PFSK-1 (cell line): ENCODE measurements at regions not wholly inside any gene's neighbourhood (a gene's known extent, or its start where the extent isn't known, plus 50 kb on each side); places are given as distances from the start of the nearest gene placed in this dataset.

ENCODE experiments used
- FOXP2 ChIP-seq: optimal IDR thresholded peaks from 2 replicates; pipeline ENCODE3; 2011; ENCODE audit warnings: borderline replicate concordance, control low read depth, inconsistent platforms; ENCODE audit not compliant: insufficient read depth; ENCODE audit errors: extremely low read length, extremely low read depth
- POLR2AphosphoS5 ChIP-seq: IDR thresholded peaks from 2 replicates; pipeline ENCODE4 v1.6.1; 2012; ENCODE audit warnings: low read depth, mild to moderate bottlenecking, control low read depth, low read length, moderate library complexity
- SIN3A ChIP-seq: IDR thresholded peaks from 2 replicates; pipeline ENCODE4 v1.6.1; 2012; ENCODE audit warnings: mild to moderate bottlenecking, low read length, moderate library complexity, borderline replicate concordance; ENCODE audit not compliant: insufficient read depth
- TAF1 ChIP-seq: IDR thresholded peaks from 2 replicates; pipeline ENCODE4 v1.6.1; 2012; ENCODE audit warnings: low read length, control low read depth, borderline replicate concordance; ENCODE audit not compliant: insufficient read depth
- TF ChIP-seq, protein P1 (sequence below), 2 experiments: IDR thresholded peaks; 2 replicates each; pipeline versions ENCODE4 v1.6.1 to v1.8.0; 2011 to 2012; ENCODE audit warnings: low read depth in 2 of 2, low read length in 2 of 2, control low read depth in 1 of 2, inconsistent platforms in 1 of 2, mild to moderate bottlenecking in 1 of 2, moderate library complexity in 1 of 2; ENCODE audit not compliant: insufficient read depth in 1 of 2

DNA sequence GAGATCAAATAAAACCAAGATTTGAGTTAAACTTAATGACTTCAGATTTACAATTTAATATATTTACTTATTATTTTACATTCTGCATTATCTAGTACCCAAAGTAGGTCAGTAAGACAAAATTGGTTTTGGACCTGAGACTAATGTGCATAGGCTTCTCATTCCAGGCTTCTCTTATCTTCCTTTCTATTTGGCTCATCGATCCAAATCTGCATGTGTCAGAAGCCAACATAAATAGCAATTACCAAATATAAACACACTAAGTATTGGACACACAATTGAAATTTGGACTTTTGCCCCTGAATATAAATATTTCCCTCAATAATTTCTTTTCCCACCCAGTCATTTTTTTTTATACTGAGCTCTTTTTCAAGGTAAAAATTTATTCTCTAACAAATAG lies 290.6 kb upstream of the ARHGEF26 start:
- TF ChIP-seq FOXP2 (no peak), TAF1 (no peak), SIN3A (no peak), POLR2AphosphoS5 (no peak)
- TF ChIP-seq, protein P1, sequence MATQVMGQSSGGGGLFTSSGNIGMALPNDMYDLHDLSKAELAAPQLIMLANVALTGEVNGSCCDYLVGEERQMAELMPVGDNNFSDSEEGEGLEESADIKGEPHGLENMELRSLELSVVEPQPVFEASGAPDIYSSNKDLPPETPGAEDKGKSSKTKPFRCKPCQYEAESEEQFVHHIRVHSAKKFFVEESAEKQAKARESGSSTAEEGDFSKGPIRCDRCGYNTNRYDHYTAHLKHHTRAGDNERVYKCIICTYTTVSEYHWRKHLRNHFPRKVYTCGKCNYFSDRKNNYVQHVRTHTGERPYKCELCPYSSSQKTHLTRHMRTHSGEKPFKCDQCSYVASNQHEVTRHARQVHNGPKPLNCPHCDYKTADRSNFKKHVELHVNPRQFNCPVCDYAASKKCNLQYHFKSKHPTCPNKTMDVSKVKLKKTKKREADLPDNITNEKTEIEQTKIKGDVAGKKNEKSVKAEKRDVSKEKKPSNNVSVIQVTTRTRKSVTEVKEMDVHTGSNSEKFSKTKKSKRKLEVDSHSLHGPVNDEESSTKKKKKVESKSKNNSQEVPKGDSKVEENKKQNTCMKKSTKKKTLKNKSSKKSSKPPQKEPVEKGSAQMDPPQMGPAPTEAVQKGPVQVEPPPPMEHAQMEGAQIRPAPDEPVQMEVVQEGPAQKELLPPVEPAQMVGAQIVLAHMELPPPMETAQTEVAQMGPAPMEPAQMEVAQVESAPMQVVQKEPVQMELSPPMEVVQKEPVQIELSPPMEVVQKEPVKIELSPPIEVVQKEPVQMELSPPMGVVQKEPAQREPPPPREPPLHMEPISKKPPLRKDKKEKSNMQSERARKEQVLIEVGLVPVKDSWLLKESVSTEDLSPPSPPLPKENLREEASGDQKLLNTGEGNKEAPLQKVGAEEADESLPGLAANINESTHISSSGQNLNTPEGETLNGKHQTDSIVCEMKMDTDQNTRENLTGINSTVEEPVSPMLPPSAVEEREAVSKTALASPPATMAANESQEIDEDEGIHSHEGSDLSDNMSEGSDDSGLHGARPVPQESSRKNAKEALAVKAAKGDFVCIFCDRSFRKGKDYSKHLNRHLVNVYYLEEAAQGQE (IDR thresholded peaks at IDR 0.05; ENCODE audit: insufficient read depth in 1 of 2, low read depth in 2 of 2, low read length in 2 of 2), result no peak

DNA sequence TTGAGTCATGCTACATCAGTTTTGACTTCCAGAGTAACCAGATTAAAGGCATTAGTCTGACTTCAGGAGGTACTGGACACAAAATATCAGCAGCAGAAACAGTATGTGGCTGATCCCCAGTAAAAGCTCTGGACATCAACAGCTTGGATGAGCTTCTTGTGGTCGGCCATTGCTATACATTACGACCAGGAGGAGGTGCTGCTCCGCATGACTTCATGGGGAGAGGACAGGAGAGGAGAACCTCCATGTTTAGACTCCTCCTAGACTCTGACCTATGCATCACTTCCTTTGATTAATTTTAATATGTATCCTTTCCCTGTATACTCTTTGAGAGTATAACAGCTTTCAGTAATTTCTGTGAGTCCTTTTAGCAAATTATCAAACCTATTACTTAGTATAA lies 285.6 kb upstream of the ARHGEF26 start:
- TF ChIP-seq SIN3A, result no peak
- no peak for TF ChIP-seq TAF1
- TF ChIP-seq POLR2AphosphoS5, result no peak
- TF ChIP-seq FOXP2, result no peak
- TF ChIP-seq, protein P1 (IDR thresholded peaks at IDR 0.05; ENCODE audit: insufficient read depth in 1 of 2, low read depth in 2 of 2, low read length in 2 of 2), result no peak

DNA sequence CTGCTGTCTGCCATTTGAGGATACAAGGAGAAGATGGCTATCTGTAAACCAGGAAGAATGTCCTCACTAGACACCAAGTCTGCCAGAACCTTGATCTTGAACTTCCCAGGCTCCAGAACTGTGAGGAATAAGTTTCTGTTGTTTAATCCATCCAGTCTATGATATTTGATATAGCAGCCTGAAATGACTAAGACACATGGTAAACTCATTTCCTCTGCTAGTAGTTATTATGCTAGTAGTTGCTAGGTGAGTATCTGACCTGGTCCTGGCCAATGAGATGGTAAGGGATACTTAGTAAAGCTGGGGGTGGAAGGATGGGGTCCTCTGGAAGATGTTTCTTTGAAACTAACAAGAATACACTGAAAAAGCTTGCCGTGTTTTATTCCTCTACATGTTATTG lies 280.7 kb upstream of the ARHGEF26 start:
- TF ChIP-seq SIN3A (no peak), POLR2AphosphoS5 (no peak), FOXP2 (no peak), TAF1 (no peak)
- TF ChIP-seq, protein P1 (IDR thresholded peaks at IDR 0.05; ENCODE audit: insufficient read depth in 1 of 2, low read depth in 2 of 2, low read length in 2 of 2), result no peak

DNA sequence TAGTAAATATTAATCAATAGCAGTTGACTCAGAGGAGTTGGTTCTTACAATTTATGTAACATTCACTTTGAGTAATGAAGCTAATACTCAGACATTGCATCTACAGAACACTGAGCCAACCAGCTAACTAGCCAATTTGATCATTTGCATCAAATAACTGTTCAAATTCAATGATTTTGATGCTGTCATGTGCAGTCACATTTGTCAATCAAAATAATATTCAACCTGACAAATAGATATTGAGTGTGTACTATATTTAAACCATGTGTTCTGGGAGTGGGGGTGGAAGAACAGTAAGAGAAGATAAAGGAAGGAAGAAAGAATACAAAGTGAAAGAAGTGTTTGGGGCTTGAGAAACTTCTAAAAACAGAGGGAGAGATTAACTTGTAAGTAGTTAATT lies 277.2 kb upstream of the ARHGEF26 start:
- TF ChIP-seq TAF1 (no peak), SIN3A (no peak), POLR2AphosphoS5 (no peak), FOXP2 (no peak)
- TF ChIP-seq, protein P1 (IDR thresholded peaks at IDR 0.05; ENCODE audit: insufficient read depth in 1 of 2, low read depth in 2 of 2, low read length in 2 of 2), result no peak

DNA sequence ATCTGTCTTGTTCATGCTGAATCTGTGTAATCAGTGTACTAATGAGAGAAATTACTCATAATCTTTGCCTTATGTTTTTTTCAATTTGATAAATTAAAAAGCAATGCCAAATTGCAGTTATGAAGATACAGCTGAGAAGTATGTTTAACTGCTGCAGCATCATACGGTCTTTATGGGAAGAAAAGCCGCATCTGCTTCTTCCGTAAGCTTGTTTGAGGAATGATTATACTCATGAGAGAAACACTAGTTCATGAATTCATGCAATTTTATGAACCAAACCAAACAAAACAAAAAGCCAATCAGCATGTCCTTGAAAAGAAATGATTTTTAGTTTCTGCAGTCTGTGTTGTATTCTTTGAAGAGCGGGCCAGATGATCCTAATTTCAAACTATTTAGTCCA lies 275.9 kb upstream of the ARHGEF26 start:
- TF ChIP-seq, protein P1 (IDR thresholded peaks at IDR 0.05; ENCODE audit: insufficient read depth in 1 of 2, low read depth in 2 of 2, low read length in 2 of 2), result no peak
- TF ChIP-seq SIN3A (no peak), FOXP2 (no peak), POLR2AphosphoS5 (no peak), TAF1 (no peak)
